ENCODE measurements at regions not wholly inside any gene's neighbourhood (a gene's known extent, or its start where the extent isn't known, plus 50 kb on each side); places are given as distances from the start of the nearest gene placed in this dataset.

GRCh38 chr1:175865041-175865766 is 121.8 kb upstream of the TNR start:
- DNase-seq (ENCODE audit: low read depth): no peak

DNA sequence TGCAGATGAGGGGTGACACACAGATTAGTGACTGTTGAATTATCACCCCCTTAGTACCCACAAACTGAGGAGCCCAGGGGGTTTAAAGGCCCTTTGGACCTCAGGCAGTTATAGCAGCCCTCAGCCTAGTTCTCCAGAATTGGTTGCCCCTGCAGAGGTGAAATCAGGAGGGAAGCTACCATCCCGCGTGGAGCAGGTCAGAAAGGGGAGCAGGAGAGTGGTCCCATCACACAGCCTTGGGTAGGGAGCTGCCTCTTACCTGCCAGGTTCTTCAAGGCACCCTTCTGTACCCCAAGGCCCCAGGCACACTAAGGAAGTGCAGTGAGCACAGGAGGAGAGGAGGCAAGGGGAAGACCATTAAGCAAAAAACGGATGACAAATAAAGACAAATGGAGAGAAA is 121.2 kb upstream of the TNR start:
- no peak for DNase-seq (ENCODE audit: low read depth)

- DNase-seq (ENCODE audit: low read depth): no peak
Measured at GRCh38 chr1:175864183-175864582, 120.8 kb upstream of the TNR start.

- no peak for DNase-seq (ENCODE audit: low read depth)
Measured at GRCh38 chr1:175863299-175864050, 120.1 kb upstream of the TNR start.

- DNase-seq (ENCODE audit: low read depth): no peak
Measured at GRCh38 chr1:175862408-175862807, 119.0 kb upstream of the TNR start.

- DNase-seq (ENCODE audit: low read depth): no peak
Measured at GRCh38 chr1:175861626-175862367, 118.4 kb upstream of the TNR start.

DNA sequence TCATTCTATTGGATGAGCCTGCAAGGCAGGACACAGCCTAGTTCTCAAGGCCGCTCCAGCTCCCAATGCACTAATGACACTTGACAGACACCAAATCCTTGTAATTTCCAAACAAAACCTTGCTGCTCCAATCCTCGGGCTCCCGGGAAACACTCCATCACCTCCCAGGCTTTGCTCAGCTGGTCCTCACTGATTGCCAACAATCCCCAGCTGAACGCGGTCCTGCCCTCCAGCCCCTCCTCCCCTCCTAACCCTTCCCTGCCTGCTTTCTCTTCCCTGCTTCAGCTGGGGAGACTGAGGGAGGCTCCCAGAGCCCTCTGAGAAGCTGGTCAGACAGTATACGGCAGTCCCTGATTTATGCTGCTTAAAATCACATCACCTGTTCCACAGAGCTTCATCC is 114.4 kb upstream of the TNR start:
- DNase-seq (ENCODE audit: low read depth): no peak

DNA sequence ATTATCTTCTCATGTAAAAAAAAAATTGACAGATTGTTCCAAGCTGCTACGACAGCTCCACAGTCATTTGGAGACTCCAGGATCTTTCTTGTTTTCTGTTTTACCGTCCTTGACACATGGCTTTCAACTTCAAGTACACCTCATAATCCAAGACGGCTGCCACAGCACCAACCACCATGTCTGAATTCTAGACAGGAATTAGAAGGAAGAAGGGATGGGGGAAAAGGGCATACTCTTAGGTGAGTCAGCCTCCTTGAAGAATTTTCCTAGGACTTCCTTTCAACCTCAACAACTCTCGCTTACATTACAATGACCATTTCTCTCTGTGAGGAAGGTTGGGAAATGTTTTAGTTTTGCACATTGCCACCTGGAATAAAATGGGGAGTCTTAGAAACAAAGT is 110.3 kb upstream of the TNR start:
- peak; percentile 23 for DNase-seq (ENCODE audit: low read depth)

GRCh38 chr1:175851749-175852148 is 108.4 kb upstream of the TNR start:
- DNase-seq (ENCODE audit: low read depth): no peak

DNA sequence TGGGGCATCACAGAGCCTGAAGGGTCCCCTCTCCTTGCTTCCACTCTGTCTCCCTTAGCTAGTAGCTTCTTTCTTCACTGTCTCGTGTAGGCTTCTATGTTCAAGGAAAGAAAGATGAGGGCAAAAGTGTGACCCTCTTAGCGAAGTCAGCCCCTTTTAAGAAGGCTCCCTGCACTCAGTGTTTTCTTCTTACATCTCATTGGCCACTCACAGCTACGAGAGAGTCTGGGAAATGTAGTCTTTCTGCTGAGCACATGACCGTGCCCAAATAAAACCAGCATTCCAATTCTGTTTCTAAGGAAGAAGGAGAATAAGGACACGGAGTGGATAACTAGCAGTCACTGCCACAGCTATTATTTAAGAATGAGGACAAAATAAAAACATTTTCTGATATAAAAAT is 104.9 kb upstream of the TNR start:
- no peak for DNase-seq (ENCODE audit: low read depth)

DNA sequence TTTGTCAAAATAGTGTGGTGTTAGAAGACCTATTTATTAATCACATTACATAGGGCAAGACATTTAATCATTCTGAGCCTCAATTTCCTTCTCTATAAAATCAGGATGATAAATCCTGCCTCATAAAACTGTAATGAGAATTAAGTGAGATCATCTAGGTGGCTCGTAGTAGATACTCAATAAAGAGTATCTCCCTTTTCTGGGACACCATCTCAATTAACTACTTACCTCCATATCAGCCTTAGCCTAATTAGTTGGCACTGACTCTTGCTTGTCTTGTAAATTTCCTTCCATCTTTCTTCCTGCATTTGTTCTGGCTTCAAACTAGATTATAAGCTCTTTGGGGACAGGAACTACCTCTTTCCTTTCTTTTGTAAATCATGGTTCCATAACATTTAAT is 102.6 kb upstream of the TNR start:
- no peak for DNase-seq (ENCODE audit: low read depth)

DNA sequence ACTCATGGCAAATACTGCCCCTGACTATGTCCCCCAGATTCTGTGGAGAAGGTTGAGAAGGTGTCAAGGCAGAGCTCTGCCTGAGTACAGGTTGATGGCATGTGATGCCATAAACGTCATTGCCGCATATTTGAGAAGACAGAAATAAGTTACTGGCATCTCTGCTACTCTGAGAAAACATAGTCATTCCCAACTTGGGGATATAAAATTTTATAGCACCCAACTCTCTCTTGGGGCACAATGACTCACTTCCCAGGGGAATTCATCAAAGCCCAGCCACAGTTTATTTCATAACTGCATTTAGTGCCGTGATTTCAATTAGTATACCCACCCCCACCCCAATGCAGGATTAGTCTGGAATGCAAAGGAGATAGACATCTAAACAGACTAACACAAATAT is 101.9 kb upstream of the TNR start:
- no peak for DNase-seq (ENCODE audit: low read depth)

GRCh38 chr1:175844877-175845276 is 101.5 kb upstream of the TNR start:
- DNase-seq (ENCODE audit: low read depth): no peak

GRCh38 chr1:175842550-175842949 is 99.2 kb upstream of the TNR start:
- DNase-seq (ENCODE audit: low read depth): no peak

- no peak for DNase-seq (ENCODE audit: low read depth)
Measured at GRCh38 chr1:175841738-175842187, 98.4 kb upstream of the TNR start.

- no peak for DNase-seq (ENCODE audit: low read depth)
Measured at GRCh38 chr1:175840787-175841186, 97.4 kb upstream of the TNR start.

GRCh38 chr1:175839779-175840669 is 96.6 kb upstream of the TNR start:
- peak; percentile 70 for DNase-seq (ENCODE audit: low read depth)

DNA sequence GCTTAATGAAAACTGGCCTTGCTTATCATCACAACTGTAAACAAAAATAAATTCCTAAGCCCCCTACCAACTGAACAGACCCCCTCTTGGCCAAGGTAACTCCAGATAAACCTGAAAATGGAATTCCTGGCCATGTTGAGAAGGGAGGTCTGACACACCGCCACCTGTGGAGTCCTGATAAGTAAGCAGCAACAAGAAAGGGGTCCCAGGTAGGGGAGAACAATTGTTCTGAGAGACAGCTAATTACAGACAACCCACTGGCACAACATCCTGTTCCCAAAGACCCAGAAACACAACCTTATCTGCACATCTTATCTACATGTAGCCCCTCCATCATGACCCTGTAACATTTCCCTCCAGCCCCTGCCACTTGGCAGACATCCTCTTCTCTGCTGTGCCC is 91.2 kb upstream of the TNR start:
- DNase-seq (ENCODE audit: low read depth): no peak

GRCh38 chr1:175833951-175834350 is 90.6 kb upstream of the TNR start:
- no peak for DNase-seq (ENCODE audit: low read depth)

- DNase-seq (ENCODE audit: low read depth): no peak
Measured at GRCh38 chr1:175833502-175833901, 90.1 kb upstream of the TNR start.

DNA sequence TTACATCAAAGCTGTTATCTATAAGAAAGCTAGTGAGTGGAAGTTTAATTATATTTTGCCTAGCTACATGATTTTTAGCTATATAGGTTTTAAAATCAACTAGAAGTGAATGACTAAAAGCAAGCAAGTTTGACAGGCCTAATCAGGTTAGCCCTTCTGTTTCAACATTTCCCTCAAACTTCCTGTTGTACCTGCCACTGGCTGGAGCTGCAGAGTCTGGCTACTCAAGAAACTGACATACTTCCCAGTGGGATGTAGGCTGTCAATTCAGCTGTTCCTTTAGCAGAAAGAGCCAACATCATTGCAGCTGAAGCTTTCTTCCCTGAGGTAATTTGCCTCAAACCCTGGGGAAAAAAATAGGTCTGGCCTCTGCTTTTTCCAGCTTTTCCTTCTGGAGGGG is 87.1 kb upstream of the TNR start:
- no peak for DNase-seq (ENCODE audit: low read depth)
